Activated CD4-positive, alpha-beta T cell treated with anti-CD3 and anti-CD28 coated beads, Interleukin-2, Interleukin-6, amounts not matched to agents 100 ng/mL and 50 ng/mL, durations not matched to agents 16 hours and 8 hours (primary cell): ENCODE measurements at regions not wholly inside any gene's neighbourhood (a gene's known extent, or its start where the extent isn't known, plus 50 kb on each side); places are given as distances from the start of the nearest gene placed in this dataset.

ENCODE experiments used
- DNase-seq: peaks from one replicate; pipeline ENCODE4 v3.0.0-alpha.2; 2020

- no peak for DNase-seq
Measured at GRCh38 chr7:93015101-93015778, 102.5 kb downstream of the SAMD9 start.

- no peak for DNase-seq
Measured at GRCh38 chr7:93014410-93014809, 103.4 kb downstream of the SAMD9 start.

- no peak for DNase-seq
Measured at GRCh38 chr7:93013446-93014061, 104.2 kb downstream of the SAMD9 start.

- no peak for DNase-seq
Measured at GRCh38 chr7:93011351-93012294, 106.2 kb downstream of the SAMD9 start.

- no peak for DNase-seq
Measured at GRCh38 chr7:93008833-93009232, 108.9 kb downstream of the SAMD9 start.

DNA sequence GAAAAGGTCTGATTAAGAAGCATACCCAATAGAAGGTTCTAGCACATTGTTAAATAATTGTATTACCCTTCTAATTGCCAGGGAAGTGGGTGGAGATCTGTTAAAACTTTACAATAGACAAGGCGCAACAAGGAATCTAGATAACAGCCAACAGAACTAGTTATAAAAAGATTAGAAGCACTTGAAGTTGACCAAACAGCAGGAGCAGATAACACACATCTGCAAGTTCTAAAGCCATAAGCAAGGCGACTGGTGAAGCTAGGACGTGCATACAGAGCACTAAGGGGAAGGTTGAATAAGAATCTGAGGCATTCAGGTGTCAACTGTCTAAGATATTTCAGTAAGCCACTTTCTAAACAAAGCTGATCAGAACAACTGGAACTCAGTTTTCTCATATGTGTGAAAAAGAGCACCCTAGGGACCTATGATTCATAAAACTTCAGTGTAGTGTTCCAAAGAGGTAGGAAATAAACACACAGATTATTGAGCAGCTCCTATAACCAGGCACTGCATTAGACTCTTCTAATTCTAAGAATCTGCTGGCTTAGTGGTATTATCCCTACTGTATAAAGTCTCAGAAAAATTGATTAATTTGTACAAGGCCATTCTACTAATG is 111.2 kb downstream of the SAMD9 start:
- no peak for DNase-seq

DNA sequence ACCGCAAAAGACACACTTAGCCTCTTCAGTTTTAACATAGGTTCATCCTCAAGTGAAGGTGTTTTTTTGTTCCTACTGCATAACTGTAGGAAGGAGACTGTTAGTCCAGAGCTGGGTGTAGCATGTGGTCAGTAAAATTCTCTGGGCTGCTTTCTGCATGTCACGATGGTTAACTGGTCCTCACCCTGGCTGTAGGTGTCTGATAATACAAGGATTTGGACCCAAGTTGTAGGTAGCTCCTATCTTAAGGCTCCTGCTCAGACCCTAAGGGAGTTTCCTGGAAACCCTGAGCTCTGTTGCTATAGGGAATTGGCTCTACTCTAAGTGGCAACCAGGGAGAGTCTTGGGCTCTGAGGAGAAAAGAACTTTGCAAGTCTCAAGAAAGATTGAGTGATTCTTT is 112.9 kb downstream of the SAMD9 start:
- no peak for DNase-seq

DNA sequence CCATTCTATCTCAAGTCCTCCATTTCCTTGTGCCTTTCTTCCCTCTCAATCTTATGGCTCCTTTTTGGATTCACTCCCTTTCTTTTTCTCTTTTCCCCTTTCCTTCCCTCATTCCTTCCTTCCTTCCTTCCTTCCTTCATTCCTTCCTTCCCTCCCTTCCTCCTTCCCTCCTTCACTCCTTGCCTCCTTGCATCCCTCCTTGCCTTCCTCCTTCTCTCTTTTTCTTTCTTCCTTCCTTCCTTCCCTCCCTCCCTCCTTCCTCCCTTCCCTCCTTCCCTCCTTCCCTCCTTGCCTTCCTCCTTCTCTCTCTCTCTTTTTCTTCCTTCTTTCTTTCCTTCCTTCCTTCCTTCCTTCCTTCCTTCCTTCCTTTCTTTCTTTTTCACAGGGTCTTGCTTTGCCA is 120.1 kb downstream of the SAMD9 start:
- no peak for DNase-seq

- DNase-seq: no peak
Measured at GRCh38 chr7:92997152-92997551, 120.6 kb downstream of the SAMD9 start.

DNA sequence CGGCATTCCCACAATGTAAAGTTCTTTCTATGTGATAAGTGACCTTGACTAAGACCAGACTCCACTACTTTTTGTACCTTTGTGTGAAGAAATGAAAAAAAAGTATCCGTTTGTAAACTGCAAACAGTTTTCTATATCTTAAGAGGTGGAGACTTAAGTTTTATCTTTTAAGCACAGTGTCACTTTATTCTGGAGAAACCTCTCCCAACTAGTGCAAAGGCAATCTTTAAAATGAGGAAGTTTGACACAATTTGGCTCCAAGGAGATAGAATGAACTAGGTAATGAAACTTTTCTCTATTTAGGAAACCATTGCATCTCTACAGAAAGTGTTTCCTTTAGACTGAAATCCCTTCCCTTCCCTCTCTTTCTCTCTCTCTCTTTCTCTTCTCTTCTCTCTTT is 122.9 kb downstream of the SAMD9 start:
- no peak for DNase-seq

GRCh38 chr7:92992932-92993331 is 124.8 kb downstream of the SAMD9 start:
- DNase-seq: no peak

DNA sequence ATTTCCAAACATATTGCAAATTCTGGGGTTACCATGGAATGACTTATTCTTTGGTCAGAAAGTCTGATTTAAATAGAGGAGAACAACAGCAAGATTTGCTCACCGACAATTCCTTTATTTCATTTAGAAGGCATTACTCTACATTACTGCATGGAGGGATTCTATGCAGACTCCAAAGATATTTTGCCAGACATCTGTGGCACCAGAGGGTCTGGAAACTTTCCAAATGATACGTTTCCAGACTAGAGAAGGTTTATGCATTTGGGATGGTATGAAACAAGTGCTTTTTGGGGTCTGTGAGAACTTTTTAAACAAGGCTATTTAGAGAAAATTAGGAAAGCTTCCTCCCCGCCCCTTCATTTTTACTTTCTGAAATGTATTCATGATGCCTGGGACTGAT is 125.3 kb downstream of the SAMD9 start:
- no peak for DNase-seq

DNA sequence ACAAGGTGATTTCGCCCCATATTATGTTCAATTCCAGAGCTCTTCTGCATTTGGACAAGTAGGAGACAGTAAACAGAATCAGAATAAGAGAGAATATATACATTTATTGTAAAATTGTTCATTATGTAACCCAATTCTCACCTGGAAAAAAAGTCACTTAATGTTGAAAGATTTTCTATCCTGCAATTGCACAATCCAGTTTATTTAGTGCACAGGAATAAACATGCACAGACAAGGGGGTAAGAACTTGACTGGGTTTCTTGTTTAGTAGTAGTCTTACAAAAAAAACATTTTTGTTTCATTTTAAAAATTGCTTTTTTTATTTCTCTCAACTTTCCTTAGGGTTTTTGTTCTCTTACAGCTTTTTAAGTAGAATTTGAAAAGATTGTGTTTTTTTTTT is 126.6 kb downstream of the SAMD9 start:
- DNase-seq: no peak

- no peak for DNase-seq
Measured at GRCh38 chr7:92988941-92989545, 128.7 kb downstream of the SAMD9 start.

DNA sequence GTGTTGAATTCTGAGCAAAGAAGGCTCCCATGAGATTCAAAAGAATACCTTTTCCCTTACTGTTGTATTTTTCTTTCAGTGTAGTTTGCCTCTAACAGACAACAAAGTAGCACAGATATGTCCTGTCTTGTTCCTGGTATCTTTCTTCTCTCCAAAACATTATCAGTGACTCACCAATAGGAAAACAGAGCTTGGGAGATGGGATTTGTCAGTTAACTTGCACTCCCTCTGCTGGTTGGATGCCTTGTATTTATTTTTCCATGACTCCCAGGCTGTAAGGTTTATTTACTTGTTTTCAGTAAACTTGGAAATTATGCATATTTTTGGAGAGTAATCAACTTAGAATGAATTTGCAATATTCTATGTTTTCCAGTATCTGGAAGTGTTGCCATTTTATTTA is 129.7 kb downstream of the SAMD9 start:
- DNase-seq: no peak

DNA sequence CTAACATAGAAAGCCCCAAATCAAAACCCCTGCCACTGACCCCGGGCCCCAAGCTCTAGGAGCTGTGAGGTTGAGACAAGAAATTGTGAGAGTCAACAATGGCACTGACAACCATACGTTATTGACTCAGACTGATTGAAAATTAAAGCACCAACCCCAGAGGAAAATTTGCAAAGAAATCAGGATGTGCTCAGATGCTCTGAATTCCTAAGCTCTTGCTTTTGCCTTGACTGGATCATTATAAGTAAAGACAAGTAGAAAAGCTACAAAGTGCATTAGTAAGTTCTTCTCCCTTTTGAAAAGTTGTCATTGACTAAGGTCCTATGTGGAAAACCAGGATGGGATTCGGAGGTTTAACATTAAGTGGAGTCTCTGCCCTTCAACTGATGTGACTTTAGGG is 130.2 kb downstream of the SAMD9 start:
- DNase-seq: no peak

DNA sequence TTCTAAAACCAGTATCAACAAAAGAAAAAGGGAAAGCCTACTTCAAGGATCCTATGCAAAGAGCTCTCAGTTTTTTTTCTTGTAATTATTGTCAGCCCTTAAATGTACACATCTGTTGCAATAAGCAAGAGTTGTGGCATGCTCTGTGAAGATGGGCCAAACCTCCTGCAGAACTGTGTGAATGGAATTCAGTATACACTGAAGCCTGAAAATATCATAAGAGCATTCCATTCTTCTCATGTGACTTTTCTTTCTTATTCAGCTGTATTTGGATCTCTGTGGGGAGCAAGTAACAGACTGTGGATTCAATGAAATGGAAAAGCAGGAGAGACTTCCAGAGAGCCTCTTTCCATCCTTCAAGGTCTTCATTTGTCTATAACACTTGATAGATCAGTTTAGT is 130.7 kb downstream of the SAMD9 start:
- DNase-seq: no peak

- no peak for DNase-seq
Measured at GRCh38 chr7:92982928-92983327, 134.9 kb downstream of the SAMD9 start.

DNA sequence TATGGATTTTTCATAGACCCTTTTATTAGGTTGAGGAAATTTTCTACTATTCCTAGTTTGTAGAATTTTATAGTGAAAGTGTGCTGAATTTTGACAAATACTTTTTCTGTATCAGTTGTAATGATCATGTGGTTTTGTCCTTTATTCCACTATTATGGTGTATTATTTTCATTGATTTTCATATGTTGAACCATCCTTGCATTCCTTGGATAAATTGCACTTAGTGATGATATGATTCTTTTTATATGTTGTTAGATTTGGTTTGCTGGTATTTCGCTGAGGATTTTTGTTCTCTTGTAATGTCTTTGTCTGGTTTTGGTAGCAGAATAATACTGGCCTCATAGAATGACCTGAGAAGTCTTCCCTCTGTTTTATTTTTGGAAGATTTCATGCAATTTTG is 140.6 kb upstream of the CDK6 start:
- DNase-seq: no peak

DNA sequence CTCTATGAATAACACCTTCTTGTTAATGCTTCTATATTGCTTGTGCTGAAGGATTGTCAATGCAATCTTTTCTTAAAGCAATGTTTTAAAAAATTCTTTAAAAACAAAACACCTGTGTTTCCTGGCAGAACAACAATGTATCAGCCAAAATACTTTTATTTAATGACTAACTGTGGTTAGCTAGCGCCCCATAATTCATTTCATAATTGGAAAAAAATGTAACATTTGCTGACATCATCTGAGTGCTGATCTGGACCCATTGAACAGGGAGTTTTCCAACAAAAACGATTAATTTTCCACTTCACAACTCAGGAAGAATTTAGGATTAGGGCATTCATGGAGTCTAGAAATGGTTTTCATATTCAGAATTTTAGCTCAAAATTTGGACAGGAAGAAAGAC is 137.6 kb upstream of the CDK6 start:
- no peak for DNase-seq

GRCh38 chr7:92973293-92973731 is 136.9 kb upstream of the CDK6 start:
- no peak for DNase-seq

DNA sequence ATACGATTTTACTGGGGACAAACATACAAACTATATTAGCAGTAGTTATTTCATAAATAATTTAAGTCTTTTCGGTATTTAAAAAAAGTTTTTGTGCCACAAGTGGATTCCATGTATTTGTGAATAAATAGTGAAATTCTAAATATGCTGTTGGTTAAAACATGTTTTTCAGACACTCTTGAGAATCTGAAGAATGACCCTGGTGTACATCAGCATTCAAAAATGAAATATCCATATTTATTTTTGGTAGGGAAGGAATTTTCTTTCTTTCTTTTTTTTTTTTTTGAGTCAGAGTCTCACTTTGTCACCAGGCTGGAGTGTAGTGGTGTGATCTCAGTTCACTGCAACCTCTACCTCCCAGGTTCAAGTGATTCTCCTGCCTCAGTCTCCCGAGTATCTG is 136.1 kb upstream of the CDK6 start:
- no peak for DNase-seq

GRCh38 chr7:92969061-92969460 is 132.7 kb upstream of the CDK6 start:
- DNase-seq: no peak
